T-helper 1 cell treated with Interleukin-12 subunit alpha and Interleukin-12 subunit beta and Interleukin-4 antibody, amounts not matched to agents 30 μg/mL and 1 μg/mL, for 36 hours (primary cell): ENCODE measurements at regions not wholly inside any gene's neighbourhood (a gene's known extent, or its start where the extent isn't known, plus 50 kb on each side); places are given as distances from the start of the nearest gene placed in this dataset.
A peak's percentile ranks its signal among the peaks of the same experiment; 100 is the strongest.

Experiments used
- H3K27ac Mint-ChIP-seq: one replicate; pipeline ENCODE4 v1.8.0; 2021; ENCODE audit warnings: mild to moderate bottlenecking, mixed read lengths
- H3K27me3 Mint-ChIP-seq: one replicate; pipeline ENCODE4 v1.8.0; 2021; ENCODE audit warnings: low read depth, mixed read lengths
- H3K36me3 Mint-ChIP-seq: one replicate; pipeline ENCODE4 v1.8.0; 2021; ENCODE audit warnings: low read depth, mixed read lengths
- H3K4me1 Mint-ChIP-seq: one replicate; pipeline ENCODE4 v1.8.0; 2021; ENCODE audit warnings: low read depth, mixed read lengths
- H3K4me3 Mint-ChIP-seq: one replicate; pipeline ENCODE4 v1.8.0; 2021; ENCODE audit warnings: mild to moderate bottlenecking, moderate library complexity, mixed read lengths
- H3K9me3 Mint-ChIP-seq: one replicate; pipeline ENCODE4 v1.8.0; 2021; ENCODE audit warnings: mixed read lengths

DNA sequence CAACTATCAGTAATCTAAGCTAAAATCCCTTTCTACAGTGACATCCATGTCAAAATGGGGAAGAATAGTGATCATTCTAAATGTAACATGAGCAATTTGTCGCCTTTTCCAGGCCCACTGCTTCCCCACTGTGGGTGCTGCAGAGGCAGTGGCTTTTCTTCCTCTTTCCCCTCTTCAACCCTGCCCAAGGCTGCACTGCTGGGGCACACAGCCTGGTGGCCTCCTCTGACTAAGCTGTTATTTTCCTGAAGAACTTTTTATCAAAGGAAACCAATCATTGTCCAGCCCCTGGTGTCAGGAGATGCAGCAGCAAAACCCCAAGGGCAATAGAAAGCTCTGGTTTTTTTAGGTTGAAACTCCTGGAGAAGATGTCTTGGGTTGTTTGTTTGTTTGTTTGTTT, 117.6 kb upstream of the KLF7 start:
- H3K27ac Mint-ChIP-seq = peak overlapping the region; percentile 74
- H3K27me3 Mint-ChIP-seq = no peaks in the 10 kb centered on the region
- H3K4me3 Mint-ChIP-seq = peak overlapping the region; percentile 43
- peaks cover 30% of the 10 kb centered on the region for H3K4me1 Mint-ChIP-seq
- peaks cover 8% of the 10 kb centered on the region for H3K9me3 Mint-ChIP-seq
- peaks cover 2% of the 10 kb centered on the region for H3K36me3 Mint-ChIP-seq

DNA sequence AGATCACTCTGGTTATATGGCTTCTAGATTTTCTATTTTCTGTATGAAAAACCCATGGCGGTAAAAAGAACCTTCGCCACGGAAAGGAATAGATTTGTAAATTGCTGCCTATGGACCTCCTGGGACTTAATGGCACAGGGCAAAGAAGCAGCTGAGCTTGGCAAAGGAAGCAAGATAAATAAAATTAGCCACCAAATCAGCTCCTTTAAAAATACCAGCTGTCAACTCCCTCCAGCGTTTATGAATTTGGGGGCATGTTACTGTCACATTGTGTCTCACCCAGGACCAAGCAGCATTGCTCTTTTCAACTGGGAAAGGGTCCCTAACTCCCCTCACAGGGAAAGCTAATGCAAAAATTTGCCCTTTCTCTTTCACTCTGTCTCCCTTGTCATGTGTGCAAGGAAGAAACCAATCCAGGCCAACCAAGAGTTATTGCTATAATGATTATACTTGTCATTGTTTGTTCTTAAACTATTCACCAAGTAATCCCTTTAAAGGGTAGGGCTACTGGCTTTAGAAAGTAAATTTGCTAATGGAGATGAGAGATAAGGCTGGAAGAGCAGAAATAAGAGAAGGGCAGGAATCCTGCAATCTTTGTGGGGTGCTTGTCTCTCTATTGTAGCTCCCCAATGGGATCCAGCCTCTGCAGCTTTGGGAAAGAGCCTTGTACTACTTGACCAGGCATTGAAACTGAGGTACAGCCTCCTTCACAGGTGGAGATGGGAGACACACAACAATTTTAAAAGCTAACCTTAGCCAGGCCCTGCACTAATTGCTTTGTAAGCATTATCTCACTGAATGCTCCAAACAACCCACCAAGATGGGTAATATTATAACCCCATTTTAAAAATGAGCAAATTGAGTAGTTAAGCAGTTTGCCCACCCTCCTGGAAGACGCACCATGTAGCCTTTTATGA, 119.1 kb upstream of the KLF7 start:
- peaks cover 2% of the 10 kb centered on the region for H3K36me3 Mint-ChIP-seq
- H3K27me3 Mint-ChIP-seq = no peaks in the 10 kb centered on the region
- peaks cover 8% of the 10 kb centered on the region for H3K9me3 Mint-ChIP-seq
- no peak overlapping the region for H3K27ac Mint-ChIP-seq
- peaks cover 32% of the 10 kb centered on the region for H3K4me1 Mint-ChIP-seq
- H3K4me3 Mint-ChIP-seq = no peak overlapping the region

- Mint-ChIP-seq H3K27ac (no peak overlapping the region), H3K9me3 (peaks cover 8% of the 10 kb centered on the region)
Measured at GRCh38 chr2:207285473-207285815, 119.7 kb upstream of the KLF7 start.

GRCh38 chr2:207286106-207286505, 120.4 kb upstream of the KLF7 start:
- Mint-ChIP-seq H3K4me3 (no peak overlapping the region), H3K27me3 (no peaks in the 10 kb centered on the region), H3K36me3 (peaks cover 2% of the 10 kb centered on the region), H3K27ac (no peak overlapping the region), H3K4me1 (peaks cover 35% of the 10 kb centered on the region), H3K9me3 (peaks cover 11% of the 10 kb centered on the region)

More at GRCh38 chr2:207285473-207285815, 119.7 kb upstream of the KLF7 start:
- Mint-ChIP-seq H3K36me3 (peaks cover 2% of the 10 kb centered on the region), H3K27me3 (no peaks in the 10 kb centered on the region), H3K4me1 (peaks cover 32% of the 10 kb centered on the region), H3K4me3 (no peak overlapping the region)

DNA sequence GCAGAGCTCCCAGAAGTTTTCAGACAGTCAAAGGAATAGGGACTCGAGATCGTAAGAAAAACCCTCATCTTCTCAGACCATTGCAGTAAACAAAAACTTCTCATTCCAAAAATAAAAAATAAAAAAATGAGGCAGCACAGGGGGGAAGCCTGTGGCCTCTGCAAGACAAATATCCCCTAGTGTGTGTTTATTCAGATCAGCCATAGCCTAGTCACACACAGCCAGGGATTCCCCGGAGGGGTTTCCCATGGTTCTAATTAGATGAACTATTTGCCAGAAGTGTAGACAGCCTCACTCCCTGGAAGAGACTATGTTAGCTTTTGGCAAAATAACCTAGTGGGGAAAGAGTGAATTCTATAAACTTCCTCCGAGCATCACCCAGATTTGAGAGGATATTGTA, 122.9 kb upstream of the KLF7 start:
- Mint-ChIP-seq H3K36me3 (no peaks in the 10 kb centered on the region), H3K4me1 (peaks cover 30% of the 10 kb centered on the region), H3K27me3 (no peaks in the 10 kb centered on the region), H3K4me3 (no peak overlapping the region), H3K27ac (no peak overlapping the region), H3K9me3 (peaks cover 5% of the 10 kb centered on the region)

DNA sequence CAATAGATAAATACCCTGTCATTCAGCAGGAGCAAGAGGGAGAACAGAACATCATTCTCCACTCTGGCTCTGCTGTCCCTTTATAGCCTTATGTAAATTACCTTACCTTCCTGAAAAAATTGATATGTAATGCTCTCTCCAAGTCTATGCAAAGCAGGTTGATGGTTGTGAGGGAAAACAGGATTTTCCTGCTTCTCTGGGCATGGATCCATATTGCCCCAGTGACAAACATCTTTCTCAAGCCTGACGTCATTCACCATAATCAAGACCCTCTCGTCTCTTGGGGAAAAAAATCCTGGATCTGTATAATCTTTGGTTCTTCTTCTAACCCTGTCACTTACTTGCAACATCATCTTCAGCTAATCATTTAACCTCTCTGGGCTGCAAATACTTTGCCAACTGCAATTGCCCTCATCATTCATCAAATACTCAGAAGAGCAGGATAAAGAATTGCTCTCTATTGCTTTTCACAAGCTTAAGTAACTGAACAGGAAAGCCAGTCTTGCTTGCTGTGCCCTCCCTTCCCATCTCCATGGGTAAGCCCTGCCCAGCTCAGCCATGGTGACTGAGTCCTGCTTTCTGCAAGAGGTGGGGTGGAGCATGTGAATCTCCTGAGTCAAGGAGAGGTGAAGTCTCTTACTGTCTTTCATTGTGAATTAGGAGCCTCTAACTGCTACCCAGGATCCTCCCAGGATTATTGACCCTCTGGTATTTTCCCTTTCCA, 123.7 kb upstream of the KLF7 start:
- no peaks in the 10 kb centered on the region for H3K36me3 Mint-ChIP-seq
- peaks cover 5% of the 10 kb centered on the region for H3K9me3 Mint-ChIP-seq
- no peak overlapping the region for H3K27ac Mint-ChIP-seq
- no peaks in the 10 kb centered on the region for H3K27me3 Mint-ChIP-seq
- H3K4me3 Mint-ChIP-seq = no peak overlapping the region
- H3K4me1 Mint-ChIP-seq = peaks cover 27% of the 10 kb centered on the region

DNA sequence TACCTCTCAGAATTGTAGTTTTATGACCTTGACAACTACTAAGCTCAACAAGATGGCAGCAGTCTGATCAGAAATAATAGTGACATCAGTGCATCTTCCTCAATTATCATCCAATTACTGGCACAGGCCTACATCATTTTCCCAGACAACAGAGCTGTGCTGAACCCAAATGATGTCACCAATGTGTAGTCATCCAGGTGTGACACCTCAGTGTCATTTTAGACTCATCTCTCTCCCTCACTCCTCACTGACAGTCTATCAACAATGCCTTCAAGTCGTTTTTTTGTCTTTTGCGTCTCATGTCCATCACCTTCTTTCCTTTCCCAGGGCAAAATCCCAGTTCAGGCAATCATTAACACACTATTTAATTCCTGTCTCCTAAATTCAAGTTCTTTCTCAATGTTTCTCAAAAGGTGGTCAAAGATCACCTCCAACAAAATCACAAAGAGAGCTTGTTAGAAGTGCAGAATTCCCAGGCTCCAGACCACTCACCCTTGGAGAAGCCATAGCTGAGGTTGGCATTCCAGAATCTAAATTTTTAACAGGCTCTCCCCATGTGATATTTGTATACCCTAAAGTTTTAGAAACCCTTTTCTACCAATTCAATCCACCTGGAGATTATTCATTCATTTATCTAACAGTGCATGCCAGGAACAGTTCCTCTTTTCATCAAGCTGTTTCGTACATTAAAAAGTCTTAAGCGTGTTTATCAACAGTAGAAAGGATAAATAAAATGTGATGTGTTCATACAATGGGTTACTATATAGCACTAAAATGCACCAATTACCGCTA, 125.3 kb upstream of the KLF7 start:
- Mint-ChIP-seq H3K36me3 (peaks cover 2% of the 10 kb centered on the region), H3K27ac (no peak overlapping the region), H3K27me3 (no peaks in the 10 kb centered on the region), H3K4me1 (peaks cover 16% of the 10 kb centered on the region), H3K4me3 (no peak overlapping the region), H3K9me3 (peaks cover 5% of the 10 kb centered on the region)

GRCh38 chr2:207291625-207292252, 126.0 kb upstream of the KLF7 start:
- Mint-ChIP-seq H3K4me1 (peaks cover 14% of the 10 kb centered on the region), H3K27ac (peak overlapping the region; percentile 14), H3K9me3 (peaks cover 5% of the 10 kb centered on the region), H3K4me3 (no peak overlapping the region), H3K36me3 (peaks cover 2% of the 10 kb centered on the region), H3K27me3 (no peaks in the 10 kb centered on the region)

- Mint-ChIP-seq H3K36me3 (peaks cover 6% of the 10 kb centered on the region), H3K27me3 (no peaks in the 10 kb centered on the region), H3K4me1 (peaks cover 8% of the 10 kb centered on the region), H3K4me3 (no peak overlapping the region), H3K9me3 (peaks cover 17% of the 10 kb centered on the region), H3K27ac (no peak overlapping the region)
Measured at GRCh38 chr2:207296265-207296948, 130.7 kb upstream of the KLF7 start.

- peaks cover 4% of the 10 kb centered on the region for H3K36me3 Mint-ChIP-seq
Measured at GRCh38 chr2:207300817-207301216, 135.1 kb upstream of the KLF7 start.

GRCh38 chr2:207304761-207305160, 139.0 kb upstream of the KLF7 start:
- H3K27ac Mint-ChIP-seq = no peak overlapping the region
- H3K4me1 Mint-ChIP-seq = peaks cover 14% of the 10 kb centered on the region
- no peaks in the 10 kb centered on the region for H3K27me3 Mint-ChIP-seq
- H3K9me3 Mint-ChIP-seq = peaks cover 14% of the 10 kb centered on the region
- H3K36me3 Mint-ChIP-seq = peaks cover 3% of the 10 kb centered on the region
- no peak overlapping the region for H3K4me3 Mint-ChIP-seq

More at GRCh38 chr2:207300817-207301216, 135.1 kb upstream of the KLF7 start:
- Mint-ChIP-seq H3K4me3 (no peak overlapping the region), H3K4me1 (peaks cover 4% of the 10 kb centered on the region), H3K27me3 (no peaks in the 10 kb centered on the region), H3K27ac (no peak overlapping the region), H3K9me3 (peaks cover 17% of the 10 kb centered on the region)

DNA sequence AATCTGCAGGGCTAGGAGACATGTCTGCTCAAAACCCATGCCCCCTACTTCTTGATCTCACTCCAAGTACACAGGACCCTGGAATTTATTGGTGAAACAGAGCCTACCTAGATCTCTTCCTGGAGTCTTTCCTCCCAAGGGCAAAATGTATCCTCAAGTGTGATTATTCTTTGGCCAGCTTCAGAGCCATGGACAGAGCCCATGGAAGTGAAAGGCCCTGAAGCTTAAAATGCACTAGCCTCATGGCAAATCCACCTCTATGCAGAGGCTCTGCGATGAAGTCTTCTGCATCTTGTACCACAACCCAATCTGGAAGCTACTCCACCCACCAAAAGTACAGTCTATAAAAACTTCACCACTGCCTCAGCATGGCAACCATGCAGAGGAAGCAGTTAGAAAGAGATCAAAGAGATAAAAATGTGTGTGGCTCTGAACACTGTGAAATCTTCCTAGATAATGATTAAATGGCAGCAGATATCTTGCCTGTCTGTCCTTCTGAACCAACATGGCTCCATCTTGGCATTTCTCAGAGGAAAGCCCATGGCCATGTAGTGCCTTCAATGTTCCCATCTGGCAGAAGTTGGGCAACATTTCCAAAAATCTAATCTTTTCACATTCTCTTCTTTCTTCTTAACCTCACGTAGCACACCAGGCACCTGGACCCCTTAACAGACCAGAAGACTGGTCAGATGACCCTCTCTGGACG, 142.9 kb upstream of the KLF7 start:
- H3K27me3 Mint-ChIP-seq = no peaks in the 10 kb centered on the region
- H3K27ac Mint-ChIP-seq = no peak overlapping the region
- no peak overlapping the region for H3K4me3 Mint-ChIP-seq
- H3K36me3 Mint-ChIP-seq = peaks cover 3% of the 10 kb centered on the region
- peaks cover 35% of the 10 kb centered on the region for H3K4me1 Mint-ChIP-seq
- H3K9me3 Mint-ChIP-seq = no peaks in the 10 kb centered on the region

- peaks cover 33% of the 10 kb centered on the region for H3K4me1 Mint-ChIP-seq
- no peaks in the 10 kb centered on the region for H3K27me3 Mint-ChIP-seq
- peak overlapping the region; percentile 12 for H3K4me3 Mint-ChIP-seq
- no peaks in the 10 kb centered on the region for H3K9me3 Mint-ChIP-seq
- peak overlapping the region; percentile 86 for H3K27ac Mint-ChIP-seq
- peaks cover 3% of the 10 kb centered on the region for H3K36me3 Mint-ChIP-seq
Measured at GRCh38 chr2:207311316-207312005, 145.7 kb upstream of the KLF7 start.
